SU-DHL-6 (cell line): ENCODE measurements at regions not wholly inside any gene's neighbourhood (a gene's known extent, or its start where the extent isn't known, plus 50 kb on each side); places are given as distances from the start of the nearest gene placed in this dataset.
"Not testable (repeated sequence)": the region's sequence is repeated elsewhere in the genome, so short reads cannot be mapped to it uniquely, and the experiment has no call there.

Experiments used
- H2AFZ ChIP-seq: fragments of 200-600 bp; sonication (generic); 2 replicates; pipeline ENCODE4 v1.6.1; 2014; ENCODE audit warnings: low read depth, mild to moderate bottlenecking, moderate library complexity, mixed read lengths, antibody characterized with exemption, low read length; ENCODE audit not compliant: severe bottlenecking
- H3F3A ChIP-seq: fragments of 200-600 bp; shearing (Covaris generic); 2 replicates; pipeline ENCODE4 v1.6.0; 2016; ENCODE audit warnings: antibody characterized with exemption, mild to moderate bottlenecking; ENCODE audit not compliant: insufficient read depth
- H3K27ac ChIP-seq: fragments of 200-600 bp; sonication (generic); 2 replicates; pipeline ENCODE4 v1.5.1; 2016; ENCODE audit warnings: low read depth, mild to moderate bottlenecking, low read length, moderate library complexity, mixed read lengths
- H3K27me3 ChIP-seq: fragments of 200-600 bp; sonication (generic), shearing (Covaris generic); 2 replicates; pipeline ENCODE4 v1.6.0; 2014; ENCODE audit warnings: mild to moderate bottlenecking, low read length
- H3K36me3 ChIP-seq: fragments of 200-600 bp; sonication (generic); 2 replicates; pipeline ENCODE4 v1.6.1; 2014; ENCODE audit warnings: mild to moderate bottlenecking, low read length, mixed read lengths
- H3K4me2 ChIP-seq: fragments of 300-600, 200-600 bp; shearing (Covaris generic), sonication (generic); 2 replicates; pipeline ENCODE4 v1.6.0; 2014; ENCODE audit warnings: low read length, low read depth, mild to moderate bottlenecking; ENCODE audit not compliant: poor library complexity, severe bottlenecking
- H3K4me3 ChIP-seq: fragments of 200-600 bp; sonication (generic); 2 replicates; pipeline ENCODE4 v1.5.1; 2014; ENCODE audit warnings: antibody characterized with exemption, low read length, mild to moderate bottlenecking, mixed read lengths; ENCODE audit not compliant: insufficient read depth, poor library complexity, severe bottlenecking
- H3K79me2 ChIP-seq: fragments of 200-600 bp; sonication (generic); 2 replicates; pipeline ENCODE4 v1.6.1; 2014; ENCODE audit warnings: mild to moderate bottlenecking, low read length, moderate library complexity; ENCODE audit not compliant: insufficient read depth
- H3K9ac ChIP-seq: fragments of 200-600 bp; sonication (generic); 2 replicates; pipeline ENCODE4 v1.7.0; 2014; ENCODE audit warnings: mild to moderate bottlenecking, low read length
- H3K9me2 ChIP-seq: fragments of 200-600 bp; sonication (generic); replicated peaks from 2 replicates; pipeline ENCODE4 v1.6.1; 2014; ENCODE audit warnings: low read length; ENCODE audit not compliant: insufficient read depth
- H3K9me3 ChIP-seq: fragments of 200-600 bp; sonication (generic); 2 replicates; pipeline ENCODE4 v1.6.1; 2014; ENCODE audit warnings: low read length, mixed read lengths; ENCODE audit not compliant: insufficient read depth
- H4K20me1 ChIP-seq: fragments of 200-600 bp; sonication (generic); 2 replicates; pipeline ENCODE4 v1.6.1; 2014; ENCODE audit warnings: low read depth, mild to moderate bottlenecking, antibody characterized with exemption, low read length, moderate library complexity, mixed read lengths
- CTCF ChIP-seq: fragments of 200-600 bp; sonication (generic); IDR thresholded peaks from one replicate; pipeline ENCODE4 v1.5.1; 2017; ENCODE audit warnings: antibody characterized with exemption, mild to moderate bottlenecking, low read length, moderate library complexity; ENCODE audit not compliant: insufficient read depth, poor library complexity, severe bottlenecking
- EZH2phosphoT487 ChIP-seq: fragments of 200-600 bp; sonication (generic), shearing (Covaris generic); conservative IDR thresholded peaks from 2 replicates; pipeline ENCODE4 v1.6.1; 2018; ENCODE audit warnings: mild to moderate bottlenecking, antibody characterized with exemption, low read length, moderate library complexity, mixed read lengths

GRCh38 chr6:84597238-84597875 lies 167.0 kb downstream of the TBX18 start:
- Histone ChIP-seq H3K9me2 (no peaks in the 10 kb centered on the region), H4K20me1 (no peaks in the 10 kb centered on the region), H3K9ac (no peak overlapping the region), H3K4me2 (no peak overlapping the region), H3K79me2 (no peaks in the 10 kb centered on the region), H3K36me3 (no peaks in the 10 kb centered on the region), H3K27ac (no peak overlapping the region), H2AFZ (no peak overlapping the region), H3K9me3 (no peaks in the 10 kb centered on the region), H3K27me3 (no peaks in the 10 kb centered on the region), H3F3A (no peaks in the 10 kb centered on the region), H3K4me3 (no peak overlapping the region)
- no peak for TF ChIP-seq EZH2phosphoT487
- TF ChIP-seq CTCF: no peak

- Histone ChIP-seq H3K36me3 (no peaks in the 10 kb centered on the region), H4K20me1 (no peaks in the 10 kb centered on the region), H3K4me3 (no peak overlapping the region), H2AFZ (no peak overlapping the region), H3K9me2 (no peaks in the 10 kb centered on the region), H3K4me2 (no peak overlapping the region), H3K27me3 (no peaks in the 10 kb centered on the region), H3K9ac (no peak overlapping the region), H3K27ac (no peak overlapping the region), H3F3A (no peaks in the 10 kb centered on the region), H3K79me2 (no peaks in the 10 kb centered on the region), H3K9me3 (no peaks in the 10 kb centered on the region)
- no peak for TF ChIP-seq EZH2phosphoT487
- TF ChIP-seq CTCF: no peak
These were observed 167.9 kb downstream of the TBX18 start for GRCh38 chr6:84596488-84596887.

GRCh38 chr6:84588697-84589080 lies 175.7 kb downstream of the TBX18 start:
- Histone ChIP-seq H3K36me3 (no peaks in the 10 kb centered on the region), H4K20me1 (no peaks in the 10 kb centered on the region), H3K4me3 (no peak overlapping the region), H3F3A (no peaks in the 10 kb centered on the region), H3K9ac (no peak overlapping the region), H3K4me2 (no peak overlapping the region), H3K27ac (no peak overlapping the region), H3K27me3 (no peaks in the 10 kb centered on the region), H3K9me2 (no peaks in the 10 kb centered on the region), H3K9me3 (no peaks in the 10 kb centered on the region), H2AFZ (no peak overlapping the region), H3K79me2 (no peaks in the 10 kb centered on the region)
- no peak for TF ChIP-seq CTCF
- TF ChIP-seq EZH2phosphoT487: no peak

GRCh38 chr6:84587994-84588696 lies 176.3 kb downstream of the TBX18 start:
- H3K4me3 ChIP-seq, H3K4me2 ChIP-seq, H3K27ac ChIP-seq: not testable (repeated sequence)

GRCh38 chr6:84587202-84587940 lies 177.0 kb downstream of the TBX18 start:
- not testable (repeated sequence) for H2AFZ ChIP-seq, H3K4me3 ChIP-seq, H3K27me3 ChIP-seq, H3K9ac ChIP-seq, H4K20me1 ChIP-seq, H3F3A ChIP-seq, H3K9me3 ChIP-seq, H3K36me3 ChIP-seq, H3K4me2 ChIP-seq, H3K27ac ChIP-seq, H3K79me2 ChIP-seq, H3K9me2 ChIP-seq

More at GRCh38 chr6:84587994-84588696, 176.3 kb downstream of the TBX18 start:
- not testable (repeated sequence) for H3K9me2 ChIP-seq, H3F3A ChIP-seq, H4K20me1 ChIP-seq, H3K9me3 ChIP-seq, H3K9ac ChIP-seq, H3K79me2 ChIP-seq, H2AFZ ChIP-seq, H3K36me3 ChIP-seq, H3K27me3 ChIP-seq
